Peyer's patch (tissue), 4 donors: ENCODE measurements at regions not wholly inside any gene's neighbourhood (a gene's known extent, or its start where the extent isn't known, plus 50 kb on each side); places are given as distances from the start of the nearest gene placed in this dataset.

ENCODE experiments used
- DNase-seq, 3 donors: peaks; one replicate each; pipeline ENCODE4 v3.0.0-alpha.2; 2017 to 2019
- H3K27ac ChIP-seq, 4 donors: fragments of 200-600 bp; sonication (generic); one replicate each; pipeline ENCODE4 v1.5.1; 2016 to 2019
- H3K27me3 ChIP-seq, 2 donors: fragments of 200-600 bp; sonication (generic); one replicate each; pipeline ENCODE4 v1.5.1; 2019
- H3K36me3 ChIP-seq, 3 donors: fragments of 200-600 bp; sonication (generic); one replicate each; pipeline ENCODE4 v1.5.1; 2016 to 2019
- H3K4me1 ChIP-seq, 4 donors: fragments of 200-600 bp; sonication (generic); one replicate each; pipeline ENCODE4 v1.5.1; 2016 to 2019
- H3K4me3 ChIP-seq, 4 donors: fragments of 200-600 bp; sonication (generic); 1 replicate in 3 of 4; 2 replicates in 1 of 4; pipeline ENCODE4 v1.5.1; 2016 to 2019; ENCODE audit warnings: mild to moderate bottlenecking in 1 of 4
- H3K9me3 ChIP-seq, 4 donors: fragments of 200-600 bp; sonication (generic); one replicate each; pipeline ENCODE4 v1.5.1; 2016 to 2019; ENCODE audit warnings: mild to moderate bottlenecking in 1 of 4
- POLR2A ChIP-seq, 2 donors: fragments of 450-650 bp; IDR thresholded peaks; one replicate each; pipeline ENCODE4 v1.5.1; 2017; ENCODE audit warnings: antibody characterized with exemption in 2 of 2, mild to moderate bottlenecking in 2 of 2, moderate library complexity in 2 of 2
- TF ChIP-seq, protein P1 (sequence below), 6 experiments: fragments of 450-650 bp in 4 of 6; fragments of 200-600 bp in 2 of 6; sonication (generic) in 1 of 6; IDR thresholded peaks; one replicate each; pipeline ENCODE4 v1.5.1; 2017 to 2019; ENCODE audit warnings: antibody characterized with exemption in 6 of 6, mild to moderate bottlenecking in 3 of 6, moderate library complexity in 1 of 6

DNA sequence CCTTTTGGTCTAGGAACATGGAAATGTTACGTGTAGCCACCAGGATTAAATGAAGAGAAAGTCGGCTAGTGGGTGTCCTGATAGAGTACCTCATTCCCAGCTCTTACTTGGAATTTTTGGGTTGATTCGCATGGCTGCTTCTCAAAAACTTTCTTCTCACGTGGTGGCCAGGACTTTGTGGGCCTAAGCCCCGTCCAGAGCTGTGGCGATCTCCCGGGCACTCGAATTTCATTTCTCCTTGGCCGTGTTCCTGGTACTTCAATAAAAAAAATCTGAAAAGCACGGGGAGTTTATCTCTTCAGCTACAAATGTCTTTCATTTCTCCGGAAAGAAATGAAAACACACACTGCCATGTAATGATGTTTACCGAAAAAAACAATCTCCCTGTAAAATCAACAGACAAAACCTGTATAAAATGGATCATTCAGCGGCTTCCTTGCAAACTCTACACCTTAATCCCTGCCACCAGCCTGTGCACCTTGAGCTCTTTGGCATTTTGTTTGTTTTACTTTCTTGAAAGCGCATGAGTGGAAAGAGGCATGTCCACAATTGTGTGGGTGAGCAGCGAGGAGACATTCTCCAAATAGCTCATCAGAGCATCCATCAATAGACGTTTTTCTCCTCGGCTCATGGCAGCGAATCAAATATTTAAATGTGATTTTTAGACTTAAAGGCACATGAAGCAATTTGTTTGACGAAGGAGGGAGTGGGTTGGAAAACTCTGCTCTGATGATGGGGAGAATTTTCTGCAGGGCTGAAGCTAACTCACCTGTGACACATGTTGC lies 173.1 kb downstream of the TFAP2C start:
- H3K4me3 ChIP-seq: no peak overlapping the region
- no peak for TF ChIP-seq POLR2A (IDR thresholded peaks at IDR 0.05)
- TF ChIP-seq, protein P1, sequence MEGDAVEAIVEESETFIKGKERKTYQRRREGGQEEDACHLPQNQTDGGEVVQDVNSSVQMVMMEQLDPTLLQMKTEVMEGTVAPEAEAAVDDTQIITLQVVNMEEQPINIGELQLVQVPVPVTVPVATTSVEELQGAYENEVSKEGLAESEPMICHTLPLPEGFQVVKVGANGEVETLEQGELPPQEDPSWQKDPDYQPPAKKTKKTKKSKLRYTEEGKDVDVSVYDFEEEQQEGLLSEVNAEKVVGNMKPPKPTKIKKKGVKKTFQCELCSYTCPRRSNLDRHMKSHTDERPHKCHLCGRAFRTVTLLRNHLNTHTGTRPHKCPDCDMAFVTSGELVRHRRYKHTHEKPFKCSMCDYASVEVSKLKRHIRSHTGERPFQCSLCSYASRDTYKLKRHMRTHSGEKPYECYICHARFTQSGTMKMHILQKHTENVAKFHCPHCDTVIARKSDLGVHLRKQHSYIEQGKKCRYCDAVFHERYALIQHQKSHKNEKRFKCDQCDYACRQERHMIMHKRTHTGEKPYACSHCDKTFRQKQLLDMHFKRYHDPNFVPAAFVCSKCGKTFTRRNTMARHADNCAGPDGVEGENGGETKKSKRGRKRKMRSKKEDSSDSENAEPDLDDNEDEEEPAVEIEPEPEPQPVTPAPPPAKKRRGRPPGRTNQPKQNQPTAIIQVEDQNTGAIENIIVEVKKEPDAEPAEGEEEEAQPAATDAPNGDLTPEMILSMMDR (IDR thresholded peaks at IDR 0.05): no peak
- H3K36me3 ChIP-seq: no peaks in the 10 kb centered on the region
- H3K27me3 ChIP-seq: no peaks in the 10 kb centered on the region
- H3K4me1 ChIP-seq: no peaks in the 10 kb centered on the region
- no peaks in the 10 kb centered on the region for H3K9me3 ChIP-seq
- H3K27ac ChIP-seq: no peak overlapping the region
- no peak for DNase-seq

- TF ChIP-seq, protein P1 (IDR thresholded peaks at IDR 0.05): no peak
- TF ChIP-seq POLR2A (IDR thresholded peaks at IDR 0.05): no peak
- H3K4me3 ChIP-seq: no peak overlapping the region
- H3K4me1 ChIP-seq: no peaks in the 10 kb centered on the region
- no peaks in the 10 kb centered on the region for H3K36me3 ChIP-seq
- DNase-seq: no peak
- H3K27ac ChIP-seq: no peak overlapping the region
- H3K9me3 ChIP-seq: no peaks in the 10 kb centered on the region
- H3K27me3 ChIP-seq: no peaks in the 10 kb centered on the region
Measured at GRCh38 chr20:56802805-56803204, 173.7 kb downstream of the TFAP2C start.

GRCh38 chr20:56805313-56805712 lies 176.2 kb downstream of the TFAP2C start:
- Histone ChIP-seq H3K36me3 (no peaks in the 10 kb centered on the region), H3K4me3 (no peak overlapping the region), H3K9me3 (no peaks in the 10 kb centered on the region), H3K27ac (no peak overlapping the region), H3K27me3 (no peaks in the 10 kb centered on the region), H3K4me1 (no peaks in the 10 kb centered on the region)
- DNase-seq: no peak
- no peak for TF ChIP-seq POLR2A (IDR thresholded peaks at IDR 0.05)
- TF ChIP-seq, protein P1 (IDR thresholded peaks at IDR 0.05): no peak

GRCh38 chr20:56805966-56806365 lies 176.9 kb downstream of the TFAP2C start:
- Histone ChIP-seq H3K4me1 (no peaks in the 10 kb centered on the region), H3K9me3 (no peaks in the 10 kb centered on the region), H3K27me3 (no peaks in the 10 kb centered on the region), H3K36me3 (no peaks in the 10 kb centered on the region), H3K4me3 (no peak overlapping the region), H3K27ac (no peak overlapping the region)
- no peak for DNase-seq
- TF ChIP-seq, protein P1 (IDR thresholded peaks at IDR 0.05): no peak
- no peak for TF ChIP-seq POLR2A (IDR thresholded peaks at IDR 0.05)

GRCh38 chr20:56806952-56807517 lies 177.9 kb downstream of the TFAP2C start:
- H3K27ac ChIP-seq: no peak overlapping the region
- H3K4me3 ChIP-seq: no peak overlapping the region
- TF ChIP-seq, protein P1 (IDR thresholded peaks at IDR 0.05): no peak
- TF ChIP-seq POLR2A (IDR thresholded peaks at IDR 0.05): no peak
- no peaks in the 10 kb centered on the region for H3K9me3 ChIP-seq
- no peaks in the 10 kb centered on the region for H3K27me3 ChIP-seq
- H3K36me3 ChIP-seq: no peaks in the 10 kb centered on the region
- no peaks in the 10 kb centered on the region for H3K4me1 ChIP-seq
- no peak for DNase-seq
